C4-2B (cell line): ENCODE measurements at regions not wholly inside any gene's neighbourhood (a gene's known extent, or its start where the extent isn't known, plus 50 kb on each side); places are given as distances from the start of the nearest gene placed in this dataset.

Source experiments
- CTCF ChIP-seq: fragments of 450-650 bp; conservative IDR thresholded peaks from 2 replicates; pipeline ENCODE4 v1.5.1; 2017; ENCODE audit warnings: mild to moderate bottlenecking
- ZFX ChIP-seq: fragments of 450-650 bp; IDR thresholded peaks from 2 replicates; pipeline ENCODE4 v1.6.1; 2017

- TF ChIP-seq CTCF (no peak), ZFX (no peak)
Observed at GRCh38 chr7:8325067-8325466, 63.1 kb upstream of the ICA1 start.
